Activated B cell treated with CpG ODN at 0.5 μM for 24 hours (primary cell): ENCODE measurements at regions not wholly inside any gene's neighbourhood (a gene's known extent, or its start where the extent isn't known, plus 50 kb on each side); places are given as distances from the start of the nearest gene placed in this dataset.
"Not testable (repeated sequence)": the region's sequence is repeated elsewhere in the genome, so short reads cannot be mapped to it uniquely, and the experiment has no call there.

Experiments used
- ATAC-seq: fragments of 200-7000 bp; cut with Tn5 transposase; one replicate; pipeline ENCODE4 v1.10.0; 2021; ENCODE audit warnings: low read depth, mild to moderate bottlenecking, moderate library complexity
- CTCF ChIA-PET: fragments of 350-600 bp; sonication (Branson Sonifier 250); formaldehyde crosslinking; loops from one replicate; lab custom pipeline; 2021; ENCODE audit warnings: antibody characterized with exemption; lab: Charles Lee
- POLR2A ChIA-PET: fragments of 350-600 bp; sonication (Branson Sonifier 250); formaldehyde crosslinking; loops from one replicate; lab custom pipeline; 2021; ENCODE audit warnings: antibody characterized with exemption; lab: Charles Lee
- DNase-seq: peaks from one replicate; pipeline ENCODE4 v3.0.0; 2022
- H3K27ac Mint-ChIP-seq: one replicate; pipeline ENCODE4 v1.8.0; 2020; ENCODE audit warnings: mixed read lengths
- H3K27me3 Mint-ChIP-seq: one replicate; pipeline ENCODE4 v1.8.0; 2021; ENCODE audit warnings: mixed read lengths
- H3K36me3 Mint-ChIP-seq: one replicate; pipeline ENCODE4 v1.8.0; 2021; ENCODE audit warnings: low read depth, mixed read lengths
- H3K4me1 Mint-ChIP-seq: one replicate; pipeline ENCODE4 v1.8.0; 2021; ENCODE audit warnings: mixed read lengths
- H3K4me3 Mint-ChIP-seq: one replicate; pipeline ENCODE4 v1.8.0; 2020; ENCODE audit warnings: mild to moderate bottlenecking, mixed read lengths
- H3K9me3 Mint-ChIP-seq: one replicate; pipeline ENCODE4 v1.8.0; 2020; ENCODE audit warnings: mixed read lengths
- intact Hi-C: fragments of 100-400 bp; cut with micrococcal nuclease; formaldehyde crosslinking; loops from one replicate; pipeline ENCODE4 v1.15.1; 2024
- TF ChIP-seq, protein P1 (sequence below): fragments of 200-600 bp; IDR thresholded peaks from one replicate; pipeline ENCODE4 v1.8.0; 2022; ENCODE audit warnings: antibody characterized with exemption, mild to moderate bottlenecking

DNA sequence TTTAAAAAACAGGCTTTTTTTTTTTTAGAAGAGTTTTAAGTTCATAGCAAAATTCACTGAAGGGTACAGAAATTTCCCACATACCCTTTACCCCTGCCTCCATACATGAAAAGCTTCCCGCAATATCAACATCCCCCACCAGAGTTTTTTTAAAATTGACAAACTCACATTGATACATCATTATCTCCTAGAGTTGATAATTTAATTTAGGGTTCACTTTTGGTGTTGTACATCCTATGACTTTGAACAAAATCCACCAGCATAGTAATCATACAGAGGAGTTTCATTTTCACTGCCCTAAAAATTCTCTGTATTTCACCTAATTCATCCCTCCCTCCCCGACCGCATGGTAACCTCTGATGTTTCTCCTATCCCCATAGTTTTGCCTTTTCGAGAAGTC is 53.6 kb upstream of the KCNK2 start:
- H3K9me3 Mint-ChIP-seq, result no peaks in the 10 kb centered on the region
- TF ChIP-seq, protein P1, sequence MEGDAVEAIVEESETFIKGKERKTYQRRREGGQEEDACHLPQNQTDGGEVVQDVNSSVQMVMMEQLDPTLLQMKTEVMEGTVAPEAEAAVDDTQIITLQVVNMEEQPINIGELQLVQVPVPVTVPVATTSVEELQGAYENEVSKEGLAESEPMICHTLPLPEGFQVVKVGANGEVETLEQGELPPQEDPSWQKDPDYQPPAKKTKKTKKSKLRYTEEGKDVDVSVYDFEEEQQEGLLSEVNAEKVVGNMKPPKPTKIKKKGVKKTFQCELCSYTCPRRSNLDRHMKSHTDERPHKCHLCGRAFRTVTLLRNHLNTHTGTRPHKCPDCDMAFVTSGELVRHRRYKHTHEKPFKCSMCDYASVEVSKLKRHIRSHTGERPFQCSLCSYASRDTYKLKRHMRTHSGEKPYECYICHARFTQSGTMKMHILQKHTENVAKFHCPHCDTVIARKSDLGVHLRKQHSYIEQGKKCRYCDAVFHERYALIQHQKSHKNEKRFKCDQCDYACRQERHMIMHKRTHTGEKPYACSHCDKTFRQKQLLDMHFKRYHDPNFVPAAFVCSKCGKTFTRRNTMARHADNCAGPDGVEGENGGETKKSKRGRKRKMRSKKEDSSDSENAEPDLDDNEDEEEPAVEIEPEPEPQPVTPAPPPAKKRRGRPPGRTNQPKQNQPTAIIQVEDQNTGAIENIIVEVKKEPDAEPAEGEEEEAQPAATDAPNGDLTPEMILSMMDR, result no peak
- intact Hi-C loops, result no loop called here
- no peaks in the 10 kb centered on the region for H3K4me1 Mint-ChIP-seq
- no peaks in the 10 kb centered on the region for H3K27me3 Mint-ChIP-seq
- no peaks in the 10 kb centered on the region for H3K36me3 Mint-ChIP-seq
- no peak overlapping the region for H3K27ac Mint-ChIP-seq
- no peak for DNase-seq
- ChIA-PET CTCF (no interaction called here), POLR2A (no interaction called here)
- ATAC-seq, result no peak
- no peak overlapping the region for H3K4me3 Mint-ChIP-seq

DNA sequence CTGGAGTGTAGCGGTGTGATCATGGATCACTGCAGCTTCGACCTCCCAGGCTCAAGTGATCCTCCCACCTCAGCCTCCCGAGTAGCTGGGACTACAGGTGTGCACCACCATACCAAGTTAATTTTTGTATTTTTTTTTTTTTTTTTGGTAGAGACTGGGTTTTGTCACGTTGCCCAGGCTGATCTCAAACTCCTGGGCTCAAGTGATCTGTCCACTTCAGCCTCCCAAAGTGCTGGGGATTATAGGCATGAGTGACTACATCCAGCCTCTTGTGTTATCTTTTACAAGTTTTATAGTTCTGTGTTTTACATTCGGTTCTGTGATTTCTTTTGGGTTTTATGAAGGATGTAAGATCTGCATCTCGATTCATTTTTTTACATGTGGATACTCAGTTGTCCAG is 52.0 kb upstream of the KCNK2 start:
- H3K4me3 Mint-ChIP-seq, H3K27me3 Mint-ChIP-seq, DNase-seq, H3K36me3 Mint-ChIP-seq, POLR2A ChIA-PET, intact Hi-C loops, H3K27ac Mint-ChIP-seq, ATAC-seq, CTCF ChIA-PET, H3K9me3 Mint-ChIP-seq, H3K4me1 Mint-ChIP-seq: not testable (repeated sequence)

DNA sequence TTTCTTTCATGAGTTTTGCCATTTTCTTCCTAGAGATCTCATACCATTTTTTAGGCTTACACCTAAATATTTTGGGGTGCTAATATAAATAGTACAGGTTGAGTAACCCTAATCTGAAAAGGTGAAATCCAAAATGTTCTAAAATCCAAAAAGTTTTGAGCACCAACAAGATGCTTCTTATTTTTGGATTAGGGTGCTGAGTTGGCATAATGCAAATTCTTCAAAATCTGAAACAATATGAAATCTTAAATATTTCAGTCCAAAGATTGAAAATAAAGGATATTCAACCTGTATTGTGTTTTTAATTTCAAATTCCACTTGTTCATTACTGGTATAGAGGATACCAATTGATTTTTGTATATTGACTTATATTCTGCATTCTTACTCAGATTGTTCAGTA is 51.1 kb upstream of the KCNK2 start:
- intact Hi-C loops, result no loop called here
- H3K9me3 Mint-ChIP-seq, result no peaks in the 10 kb centered on the region
- POLR2A ChIA-PET, result no interaction called here
- ATAC-seq, result no peak
- CTCF ChIA-PET, result no interaction called here
- DNase-seq, result no peak
- TF ChIP-seq, protein P1, result no peak
- no peak overlapping the region for H3K27ac Mint-ChIP-seq
- no peaks in the 10 kb centered on the region for H3K4me1 Mint-ChIP-seq
- H3K4me3 Mint-ChIP-seq, result no peak overlapping the region
- no peaks in the 10 kb centered on the region for H3K36me3 Mint-ChIP-seq
- no peaks in the 10 kb centered on the region for H3K27me3 Mint-ChIP-seq
